Gastroesophageal sphincter (tissue), 3 donors: ENCODE measurements at regions not wholly inside any gene's neighbourhood (a gene's known extent, or its start where the extent isn't known, plus 50 kb on each side); places are given as distances from the start of the nearest gene placed in this dataset.
"Not testable (repeated sequence)": the region's sequence is repeated elsewhere in the genome, so short reads cannot be mapped to it uniquely, and the experiment has no call there.

Source experiments
- EP300 ChIP-seq: sonication (generic); formaldehyde crosslinking; IDR thresholded peaks from one replicate; pipeline ENCODE4 v1.6.1; 2017; ENCODE audit warnings: antibody characterized with exemption, mild to moderate bottlenecking
- POLR2A ChIP-seq, 2 donors: fragments of 450-650 bp; IDR thresholded peaks; one replicate each; pipeline ENCODE4 v1.6.1; 2017; ENCODE audit warnings: antibody characterized with exemption in 2 of 2, mild to moderate bottlenecking in 2 of 2, moderate library complexity in 1 of 2
- TF ChIP-seq, protein P1 (sequence below), 4 experiments: fragments of 200-600 bp in 2 of 4; fragments of 450-650 bp in 2 of 4; sonication (generic) in 1 of 4; IDR thresholded peaks; one replicate each; pipeline ENCODE4 v1.5.1; 2017 to 2019; ENCODE audit warnings: antibody characterized with exemption in 4 of 4, mild to moderate bottlenecking in 2 of 4, moderate library complexity in 2 of 4

- TF ChIP-seq, protein P1, sequence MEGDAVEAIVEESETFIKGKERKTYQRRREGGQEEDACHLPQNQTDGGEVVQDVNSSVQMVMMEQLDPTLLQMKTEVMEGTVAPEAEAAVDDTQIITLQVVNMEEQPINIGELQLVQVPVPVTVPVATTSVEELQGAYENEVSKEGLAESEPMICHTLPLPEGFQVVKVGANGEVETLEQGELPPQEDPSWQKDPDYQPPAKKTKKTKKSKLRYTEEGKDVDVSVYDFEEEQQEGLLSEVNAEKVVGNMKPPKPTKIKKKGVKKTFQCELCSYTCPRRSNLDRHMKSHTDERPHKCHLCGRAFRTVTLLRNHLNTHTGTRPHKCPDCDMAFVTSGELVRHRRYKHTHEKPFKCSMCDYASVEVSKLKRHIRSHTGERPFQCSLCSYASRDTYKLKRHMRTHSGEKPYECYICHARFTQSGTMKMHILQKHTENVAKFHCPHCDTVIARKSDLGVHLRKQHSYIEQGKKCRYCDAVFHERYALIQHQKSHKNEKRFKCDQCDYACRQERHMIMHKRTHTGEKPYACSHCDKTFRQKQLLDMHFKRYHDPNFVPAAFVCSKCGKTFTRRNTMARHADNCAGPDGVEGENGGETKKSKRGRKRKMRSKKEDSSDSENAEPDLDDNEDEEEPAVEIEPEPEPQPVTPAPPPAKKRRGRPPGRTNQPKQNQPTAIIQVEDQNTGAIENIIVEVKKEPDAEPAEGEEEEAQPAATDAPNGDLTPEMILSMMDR (IDR thresholded peaks at IDR 0.05), result not testable (repeated sequence)
- TF ChIP-seq EP300; POLR2A (IDR thresholded peaks at IDR 0.05): not testable (repeated sequence)
Observed at GRCh38 chr9:82883974-82884373, 179.0 kb downstream of the RASEF start.
